ENCODE measurements at regions not wholly inside any gene's neighbourhood (a gene's known extent, or its start where the extent isn't known, plus 50 kb on each side); places are given as distances from the start of the nearest gene placed in this dataset.

- DNase-seq (ENCODE audit: low spot score in 2 of 2) (no peak), ATAC-seq (no peak)
- Mint-ChIP-seq H3K27ac (no peak overlapping the region), H3K36me3 (no peaks in the 10 kb centered on the region), H3K9me3 (no peaks in the 10 kb centered on the region)
These were observed 259.3 kb downstream of the TBL1XR1 start for GRCh38 chr3:176937994-176938393.

- Mint-ChIP-seq H3K9me3 (no peaks in the 10 kb centered on the region), H3K27ac (no peak overlapping the region), H3K36me3 (no peaks in the 10 kb centered on the region)
- no peak for DNase-seq (ENCODE audit: low spot score in 2 of 2)
- ATAC-seq, result no peak
These were observed 259.7 kb downstream of the TBL1XR1 start for GRCh38 chr3:176937541-176937940.

GRCh38 chr3:176935194-176935888, 261.9 kb downstream of the TBL1XR1 start:
- no peaks in the 10 kb centered on the region for H3K9me3 Mint-ChIP-seq
- no peak for ATAC-seq
- DNase-seq (ENCODE audit: low spot score in 2 of 2), result no peak
- peak overlapping the region in 1 of 2 donors; percentile 11 for H3K27ac Mint-ChIP-seq
- H3K36me3 Mint-ChIP-seq, result no peaks in the 10 kb centered on the region

- Mint-ChIP-seq H3K36me3 (no peaks in the 10 kb centered on the region), H3K27ac (no peak overlapping the region), H3K9me3 (no peaks in the 10 kb centered on the region)
- ATAC-seq (no peak), DNase-seq (ENCODE audit: low spot score in 2 of 2) (no peak)
These were observed 262.6 kb downstream of the TBL1XR1 start for GRCh38 chr3:176934698-176935097.

- Mint-ChIP-seq H3K36me3 (no peaks in the 10 kb centered on the region), H3K9me3 (no peaks in the 10 kb centered on the region), H3K27ac (no peak overlapping the region)
- DNase-seq (ENCODE audit: low spot score in 2 of 2), result no peak
- ATAC-seq, result no peak
These were observed 263.6 kb downstream of the TBL1XR1 start for GRCh38 chr3:176933704-176934103.

- ATAC-seq (no peak), DNase-seq (ENCODE audit: low spot score in 2 of 2) (no peak)
- no peaks in the 10 kb centered on the region for H3K9me3 Mint-ChIP-seq
- H3K36me3 Mint-ChIP-seq, result no peaks in the 10 kb centered on the region
- no peak overlapping the region for H3K27ac Mint-ChIP-seq
These were observed 264.8 kb downstream of the TBL1XR1 start for GRCh38 chr3:176932433-176932832.

- ATAC-seq (no peak), DNase-seq (ENCODE audit: low spot score in 2 of 2) (no peak)
- H3K36me3 Mint-ChIP-seq, result no peaks in the 10 kb centered on the region
- peaks cover 0 to 3% of the 10 kb centered on the region in 2 donors for H3K9me3 Mint-ChIP-seq
- H3K27ac Mint-ChIP-seq, result no peak overlapping the region
These were observed 265.3 kb downstream of the TBL1XR1 start for GRCh38 chr3:176931991-176932390.

- DNase-seq (ENCODE audit: low spot score in 2 of 2), result no peak
- H3K9me3 Mint-ChIP-seq, result peaks cover 0 to 3% of the 10 kb centered on the region in 2 donors
- no peak for ATAC-seq
- H3K36me3 Mint-ChIP-seq, result no peaks in the 10 kb centered on the region
- no peak overlapping the region for H3K27ac Mint-ChIP-seq
These were observed 266.3 kb downstream of the TBL1XR1 start for GRCh38 chr3:176930942-176931341.

GRCh38 chr3:176928582-176928931, 268.7 kb downstream of the TBL1XR1 start:
- ATAC-seq (no peak), DNase-seq (ENCODE audit: low spot score in 2 of 2) (no peak)
- Mint-ChIP-seq H3K36me3 (no peaks in the 10 kb centered on the region), H3K9me3 (peaks cover 0 to 3% of the 10 kb centered on the region in 2 donors), H3K27ac (no peak overlapping the region)

- H3K36me3 Mint-ChIP-seq, result no peaks in the 10 kb centered on the region
- ATAC-seq, result no peak
These were observed 269.3 kb downstream of the TBL1XR1 start for GRCh38 chr3:176927706-176928581.

GRCh38 chr3:176927280-176927679, 270.0 kb downstream of the TBL1XR1 start:
- DNase-seq (ENCODE audit: low spot score in 2 of 2) (no peak), ATAC-seq (no peak)
- peak overlapping the region in 1 of 2 donors; percentile 13 for H3K27ac Mint-ChIP-seq
- H3K9me3 Mint-ChIP-seq, result peaks cover 0 to 3% of the 10 kb centered on the region in 2 donors
- H3K36me3 Mint-ChIP-seq, result no peaks in the 10 kb centered on the region

More at GRCh38 chr3:176927706-176928581, 269.3 kb downstream of the TBL1XR1 start:
- H3K27ac Mint-ChIP-seq, result no peak overlapping the region
- DNase-seq (ENCODE audit: low spot score in 2 of 2), result no peak
- H3K9me3 Mint-ChIP-seq, result peaks cover 0 to 3% of the 10 kb centered on the region in 2 donors

- no peak overlapping the region for H3K27ac Mint-ChIP-seq
- DNase-seq (ENCODE audit: low spot score in 2 of 2) (no peak), ATAC-seq (peak in 1 of 2 donors; percentile 28)
- peaks cover 0 to 3% of the 10 kb centered on the region in 2 donors for H3K9me3 Mint-ChIP-seq
- H3K36me3 Mint-ChIP-seq, result no peaks in the 10 kb centered on the region
These were observed 270.6 kb downstream of the TBL1XR1 start for GRCh38 chr3:176926688-176927087.

GRCh38 chr3:176926034-176926433, 271.2 kb downstream of the TBL1XR1 start:
- Mint-ChIP-seq H3K27ac (no peak overlapping the region), H3K9me3 (peaks cover 0 to 3% of the 10 kb centered on the region in 2 donors), H3K36me3 (no peaks in the 10 kb centered on the region)
- DNase-seq (ENCODE audit: low spot score in 2 of 2), result no peak
- no peak for ATAC-seq

- Mint-ChIP-seq H3K9me3 (no peaks in the 10 kb centered on the region), H3K36me3 (no peaks in the 10 kb centered on the region), H3K27ac (no peak overlapping the region)
- DNase-seq (ENCODE audit: low spot score in 2 of 2) (no peak), ATAC-seq (no peak)
These were observed 276.5 kb downstream of the TBL1XR1 start for GRCh38 chr3:176920766-176921160.

- ATAC-seq (no peak), DNase-seq (ENCODE audit: low spot score in 2 of 2) (no peak)
- Mint-ChIP-seq H3K9me3 (no peaks in the 10 kb centered on the region), H3K27ac (no peak overlapping the region), H3K36me3 (no peaks in the 10 kb centered on the region)
These were observed 277.2 kb downstream of the TBL1XR1 start for GRCh38 chr3:176919836-176920765.

GRCh38 chr3:176916777-176917176, 280.5 kb downstream of the TBL1XR1 start:
- Mint-ChIP-seq H3K27ac (no peak overlapping the region), H3K36me3 (no peaks in the 10 kb centered on the region), H3K9me3 (no peaks in the 10 kb centered on the region)
- DNase-seq (ENCODE audit: low spot score in 2 of 2), result no peak
- no peak for ATAC-seq

- peak overlapping the region in 1 of 2 donors; percentile 86 for H3K27ac Mint-ChIP-seq
These were observed 282.5 kb downstream of the TBL1XR1 start for GRCh38 chr3:176914764-176915163.

More at GRCh38 chr3:176914764-176915163, 282.5 kb downstream of the TBL1XR1 start:
- ATAC-seq (no peak), DNase-seq (ENCODE audit: low spot score in 2 of 2) (no peak)
- Mint-ChIP-seq H3K9me3 (no peaks in the 10 kb centered on the region), H3K36me3 (no peaks in the 10 kb centered on the region)

Data from activated naive CD4-positive, alpha-beta T cell treated with anti-CD3 and anti-CD28 coated beads, Interleukin-2, amount 50 U/mL, for 72 hours (primary cell).